GM12872 (cell line): ENCODE measurements at regions not wholly inside any gene's neighbourhood (a gene's known extent, or its start where the extent isn't known, plus 50 kb on each side); places are given as distances from the start of the nearest gene placed in this dataset.

ENCODE experiments used
- TF ChIP-seq, protein P1 (sequence below): IDR thresholded peaks from 3 replicates; pipeline ENCODE4 v1.5.1; 2011; ENCODE audit warnings: low read depth, mild to moderate bottlenecking, low read length, moderate library complexity; ENCODE audit not compliant: insufficient read depth

GRCh38 chr5:89280103-89281037 is 397.4 kb upstream of the MEF2C start:
- TF ChIP-seq, protein P1, sequence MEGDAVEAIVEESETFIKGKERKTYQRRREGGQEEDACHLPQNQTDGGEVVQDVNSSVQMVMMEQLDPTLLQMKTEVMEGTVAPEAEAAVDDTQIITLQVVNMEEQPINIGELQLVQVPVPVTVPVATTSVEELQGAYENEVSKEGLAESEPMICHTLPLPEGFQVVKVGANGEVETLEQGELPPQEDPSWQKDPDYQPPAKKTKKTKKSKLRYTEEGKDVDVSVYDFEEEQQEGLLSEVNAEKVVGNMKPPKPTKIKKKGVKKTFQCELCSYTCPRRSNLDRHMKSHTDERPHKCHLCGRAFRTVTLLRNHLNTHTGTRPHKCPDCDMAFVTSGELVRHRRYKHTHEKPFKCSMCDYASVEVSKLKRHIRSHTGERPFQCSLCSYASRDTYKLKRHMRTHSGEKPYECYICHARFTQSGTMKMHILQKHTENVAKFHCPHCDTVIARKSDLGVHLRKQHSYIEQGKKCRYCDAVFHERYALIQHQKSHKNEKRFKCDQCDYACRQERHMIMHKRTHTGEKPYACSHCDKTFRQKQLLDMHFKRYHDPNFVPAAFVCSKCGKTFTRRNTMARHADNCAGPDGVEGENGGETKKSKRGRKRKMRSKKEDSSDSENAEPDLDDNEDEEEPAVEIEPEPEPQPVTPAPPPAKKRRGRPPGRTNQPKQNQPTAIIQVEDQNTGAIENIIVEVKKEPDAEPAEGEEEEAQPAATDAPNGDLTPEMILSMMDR: no peak

GRCh38 chr5:89279391-89280036 is 396.5 kb upstream of the MEF2C start:
- TF ChIP-seq, protein P1: no peak

- TF ChIP-seq, protein P1: no peak
These were observed 394.8 kb upstream of the MEF2C start for GRCh38 chr5:89277816-89278215.

DNA sequence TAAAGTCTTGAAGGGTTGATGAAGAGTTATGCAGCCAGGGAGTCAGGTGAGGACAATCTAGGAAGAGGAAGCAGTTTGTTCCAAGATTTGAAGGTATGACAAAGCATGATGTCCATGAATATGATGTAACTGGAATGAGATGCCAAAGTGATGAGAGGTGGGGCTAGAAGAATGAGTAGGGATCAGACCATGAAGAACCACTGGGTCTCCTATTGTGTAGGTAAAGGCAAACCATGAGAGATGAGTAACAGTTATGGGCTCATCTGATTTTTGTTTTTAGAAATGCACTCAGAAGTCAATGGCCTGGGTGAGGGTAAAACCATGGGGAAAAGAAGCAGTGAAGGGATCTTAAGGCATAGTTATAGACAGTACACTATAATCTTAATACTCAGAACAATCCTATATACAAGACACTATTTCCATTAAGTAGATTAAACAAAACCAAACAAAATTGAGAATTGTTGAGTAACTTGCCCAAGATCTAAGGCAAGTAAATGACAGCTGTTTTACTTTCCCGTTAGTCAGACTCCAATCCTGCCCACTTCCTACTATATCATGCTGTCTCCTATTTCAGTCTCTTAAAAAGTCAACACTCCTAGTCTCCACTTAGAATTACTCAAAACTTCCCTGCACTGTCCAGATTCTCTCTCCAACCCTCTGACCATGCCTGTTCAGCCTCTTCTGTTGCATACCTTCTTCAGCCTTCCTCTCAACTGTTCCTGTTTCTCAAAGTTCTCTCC is 393.8 kb upstream of the MEF2C start:
- TF ChIP-seq, protein P1: no peak

GRCh38 chr5:89275066-89275855 is 392.3 kb upstream of the MEF2C start:
- TF ChIP-seq, protein P1: no peak

DNA sequence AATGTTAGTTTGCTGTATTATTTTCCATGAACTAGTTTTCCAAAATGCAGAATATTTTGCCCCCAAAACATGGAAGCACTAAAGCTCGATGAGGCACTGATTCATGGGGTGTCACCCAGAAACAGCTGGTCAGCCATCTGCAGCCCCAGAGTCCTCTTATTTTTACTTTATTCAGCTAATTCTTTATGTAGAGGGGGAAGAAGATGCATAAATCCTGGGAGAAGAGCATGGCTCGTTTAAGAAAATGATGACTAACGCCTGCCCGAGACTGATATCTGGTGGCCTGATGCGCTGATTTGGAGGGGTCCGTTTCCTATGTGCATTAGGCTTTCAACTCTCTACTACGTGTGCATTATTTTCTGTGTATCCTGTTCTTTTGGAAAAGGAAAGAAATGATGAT is 390.3 kb upstream of the MEF2C start:
- TF ChIP-seq, protein P1: no peak
